ENCODE measurements at regions not wholly inside any gene's neighbourhood (a gene's known extent, or its start where the extent isn't known, plus 50 kb on each side); places are given as distances from the start of the nearest gene placed in this dataset.

- Histone ChIP-seq H3K27me3 (ENCODE audit: control insufficient read depth, insufficient read depth, low read length) (no peaks in the 10 kb centered on the region), H3K4me3 (ENCODE audit: low read depth, low read length) (no peak overlapping the region)
Measured at GRCh38 chr9:79301085-79301484, 270.7 kb upstream of the TLE4 start.

GRCh38 chr9:79301551-79302391, 270.0 kb upstream of the TLE4 start:
- Histone ChIP-seq H3K36me3 (ENCODE audit: control insufficient read depth, insufficient read depth, low read length) (no peaks in the 10 kb centered on the region), H3K4me3 (ENCODE audit: low read depth, low read length) (no peak overlapping the region), H3K27me3 (ENCODE audit: control insufficient read depth, insufficient read depth, low read length) (no peaks in the 10 kb centered on the region)
- DNase-seq (ENCODE audit: low read depth) = no peak
- TF ChIP-seq CTCF (IDR thresholded peaks at IDR 0.05; ENCODE audit: insufficient read depth, low read length, poor library complexity, severe bottlenecking) = no peak

More at GRCh38 chr9:79301085-79301484, 270.7 kb upstream of the TLE4 start:
- H3K36me3 ChIP-seq (ENCODE audit: control insufficient read depth, insufficient read depth, low read length) = no peaks in the 10 kb centered on the region
- DNase-seq (ENCODE audit: low read depth) = no peak
- no peak for TF ChIP-seq CTCF (IDR thresholded peaks at IDR 0.05; ENCODE audit: insufficient read depth, low read length, poor library complexity, severe bottlenecking)

- DNase-seq (ENCODE audit: low read depth) = no peak
- TF ChIP-seq CTCF (IDR thresholded peaks at IDR 0.05; ENCODE audit: insufficient read depth, low read length, poor library complexity, severe bottlenecking) = no peak
- Histone ChIP-seq H3K4me3 (ENCODE audit: low read depth, low read length) (no peak overlapping the region), H3K36me3 (ENCODE audit: control insufficient read depth, insufficient read depth, low read length) (no peaks in the 10 kb centered on the region), H3K27me3 (ENCODE audit: control insufficient read depth, insufficient read depth, low read length) (no peaks in the 10 kb centered on the region)
Measured at GRCh38 chr9:79302569-79302968, 269.2 kb upstream of the TLE4 start.

- H3K4me3 ChIP-seq (ENCODE audit: low read depth, low read length) = no peak overlapping the region
- H3K27me3 ChIP-seq (ENCODE audit: control insufficient read depth, insufficient read depth, low read length) = no peaks in the 10 kb centered on the region
- no peaks in the 10 kb centered on the region for H3K36me3 ChIP-seq (ENCODE audit: control insufficient read depth, insufficient read depth, low read length)
- no peak for DNase-seq (ENCODE audit: low read depth)
- no peak for TF ChIP-seq CTCF (IDR thresholded peaks at IDR 0.05; ENCODE audit: insufficient read depth, low read length, poor library complexity, severe bottlenecking)
Measured at GRCh38 chr9:79308012-79308411, 263.8 kb upstream of the TLE4 start.

GRCh38 chr9:79312686-79313421, 258.9 kb upstream of the TLE4 start:
- Histone ChIP-seq H3K4me3 (ENCODE audit: low read depth, low read length) (no peak overlapping the region), H3K27me3 (ENCODE audit: control insufficient read depth, insufficient read depth, low read length) (no peaks in the 10 kb centered on the region), H3K36me3 (ENCODE audit: control insufficient read depth, insufficient read depth, low read length) (no peaks in the 10 kb centered on the region)
- no peak for TF ChIP-seq CTCF (IDR thresholded peaks at IDR 0.05; ENCODE audit: insufficient read depth, low read length, poor library complexity, severe bottlenecking)
- DNase-seq (ENCODE audit: low read depth) = no peak
